ENCODE measurements at regions not wholly inside any gene's neighbourhood (a gene's known extent, or its start where the extent isn't known, plus 50 kb on each side); places are given as distances from the start of the nearest gene placed in this dataset.

DNA sequence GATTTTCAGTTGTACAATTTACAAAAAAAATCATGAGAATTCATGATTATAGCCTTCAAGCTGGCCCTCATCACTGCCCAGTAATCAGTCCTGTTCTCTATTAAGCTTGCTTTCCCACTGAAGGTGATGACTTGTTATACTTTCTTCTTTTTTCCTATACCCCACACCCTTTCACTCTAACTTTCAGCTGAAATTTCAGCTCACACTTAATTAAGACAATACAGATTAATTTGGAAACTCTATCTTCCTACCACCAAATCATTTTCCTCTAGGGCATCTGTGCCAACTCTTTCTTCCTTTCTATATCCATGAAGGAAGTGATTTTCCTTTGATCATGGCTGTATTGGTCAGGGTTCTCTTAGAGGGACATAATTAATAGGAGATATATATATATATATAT is 449.9 kb downstream of the CD109 start:
- no peak overlapping the region for H3K4me2 ChIP-seq (ENCODE audit: low read length)
- H3F3A ChIP-seq (ENCODE audit: insufficient read depth, low read length, poor library complexity, severe bottlenecking): no peaks in the 10 kb centered on the region
- no peaks in the 10 kb centered on the region for H3K27me3 ChIP-seq (ENCODE audit: insufficient read depth, low read depth, low read length)
- H2AFZ ChIP-seq (ENCODE audit: low read depth, low read length): no peak overlapping the region
- no peak overlapping the region for H3K9ac ChIP-seq (ENCODE audit: low read length)
- H3K9me2 ChIP-seq (ENCODE audit: insufficient read depth, low read length): no peaks in the 10 kb centered on the region
- no peaks in the 10 kb centered on the region for H3K9me3 ChIP-seq (ENCODE audit: low read length)
- H3K4me3 ChIP-seq (ENCODE audit: low read length): no peak overlapping the region
- TF ChIP-seq RAD21 (conservative IDR thresholded peaks at IDR 0.05) (no peak), EP300 (conservative IDR thresholded peaks at IDR 0.05; ENCODE audit: poor library complexity, severe bottlenecking) (no peak), SMC3 (conservative IDR thresholded peaks at IDR 0.05; ENCODE audit: poor library complexity) (no peak)
- TF ChIP-seq, protein P1, sequence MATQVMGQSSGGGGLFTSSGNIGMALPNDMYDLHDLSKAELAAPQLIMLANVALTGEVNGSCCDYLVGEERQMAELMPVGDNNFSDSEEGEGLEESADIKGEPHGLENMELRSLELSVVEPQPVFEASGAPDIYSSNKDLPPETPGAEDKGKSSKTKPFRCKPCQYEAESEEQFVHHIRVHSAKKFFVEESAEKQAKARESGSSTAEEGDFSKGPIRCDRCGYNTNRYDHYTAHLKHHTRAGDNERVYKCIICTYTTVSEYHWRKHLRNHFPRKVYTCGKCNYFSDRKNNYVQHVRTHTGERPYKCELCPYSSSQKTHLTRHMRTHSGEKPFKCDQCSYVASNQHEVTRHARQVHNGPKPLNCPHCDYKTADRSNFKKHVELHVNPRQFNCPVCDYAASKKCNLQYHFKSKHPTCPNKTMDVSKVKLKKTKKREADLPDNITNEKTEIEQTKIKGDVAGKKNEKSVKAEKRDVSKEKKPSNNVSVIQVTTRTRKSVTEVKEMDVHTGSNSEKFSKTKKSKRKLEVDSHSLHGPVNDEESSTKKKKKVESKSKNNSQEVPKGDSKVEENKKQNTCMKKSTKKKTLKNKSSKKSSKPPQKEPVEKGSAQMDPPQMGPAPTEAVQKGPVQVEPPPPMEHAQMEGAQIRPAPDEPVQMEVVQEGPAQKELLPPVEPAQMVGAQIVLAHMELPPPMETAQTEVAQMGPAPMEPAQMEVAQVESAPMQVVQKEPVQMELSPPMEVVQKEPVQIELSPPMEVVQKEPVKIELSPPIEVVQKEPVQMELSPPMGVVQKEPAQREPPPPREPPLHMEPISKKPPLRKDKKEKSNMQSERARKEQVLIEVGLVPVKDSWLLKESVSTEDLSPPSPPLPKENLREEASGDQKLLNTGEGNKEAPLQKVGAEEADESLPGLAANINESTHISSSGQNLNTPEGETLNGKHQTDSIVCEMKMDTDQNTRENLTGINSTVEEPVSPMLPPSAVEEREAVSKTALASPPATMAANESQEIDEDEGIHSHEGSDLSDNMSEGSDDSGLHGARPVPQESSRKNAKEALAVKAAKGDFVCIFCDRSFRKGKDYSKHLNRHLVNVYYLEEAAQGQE (IDR thresholded peaks at IDR 0.05; ENCODE audit: borderline replicate concordance): no peak
- H4K20me1 ChIP-seq (ENCODE audit: insufficient read depth): no peaks in the 10 kb centered on the region
- no peak overlapping the region for H3K27ac ChIP-seq (ENCODE audit: low read length)
- H3K79me2 ChIP-seq (replicated peaks; ENCODE audit: insufficient read depth, low read length): no peaks in the 10 kb centered on the region
- no peaks in the 10 kb centered on the region for H3K36me3 ChIP-seq (ENCODE audit: insufficient read depth, low read length)

DNA sequence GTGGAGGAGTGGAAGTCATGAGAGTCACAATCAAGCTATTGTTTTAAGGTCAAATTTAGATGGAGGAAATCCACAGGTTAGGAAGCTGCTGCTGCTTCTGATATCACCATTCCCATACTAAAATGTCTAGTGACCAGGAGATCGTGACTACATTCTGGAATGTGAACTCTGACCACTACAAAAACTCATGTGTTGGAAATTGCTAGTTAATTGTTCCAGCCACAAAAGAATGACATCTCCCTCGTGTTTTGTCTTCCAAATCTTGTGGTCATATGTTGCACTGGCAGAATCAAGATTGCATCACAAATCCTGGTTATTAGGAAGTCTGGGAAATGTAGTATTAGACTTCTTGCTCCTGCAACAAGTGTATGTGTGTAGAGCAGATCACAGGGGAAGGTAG is 441.9 kb downstream of the CD109 start:
- H3K79me2 ChIP-seq (replicated peaks; ENCODE audit: insufficient read depth, low read length): no peaks in the 10 kb centered on the region
- H3K9ac ChIP-seq (ENCODE audit: low read length): no peak overlapping the region
- H3K27me3 ChIP-seq (ENCODE audit: insufficient read depth, low read depth, low read length): no peaks in the 10 kb centered on the region
- no peaks in the 10 kb centered on the region for H4K20me1 ChIP-seq (ENCODE audit: insufficient read depth)
- H3K9me2 ChIP-seq (ENCODE audit: insufficient read depth, low read length): no peaks in the 10 kb centered on the region
- H3K4me3 ChIP-seq (ENCODE audit: low read length): no peak overlapping the region
- no peaks in the 10 kb centered on the region for H3K9me3 ChIP-seq (ENCODE audit: low read length)
- no peak overlapping the region for H3K4me2 ChIP-seq (ENCODE audit: low read length)
- TF ChIP-seq, protein P1 (IDR thresholded peaks at IDR 0.05; ENCODE audit: borderline replicate concordance): no peak
- TF ChIP-seq, protein P2, sequence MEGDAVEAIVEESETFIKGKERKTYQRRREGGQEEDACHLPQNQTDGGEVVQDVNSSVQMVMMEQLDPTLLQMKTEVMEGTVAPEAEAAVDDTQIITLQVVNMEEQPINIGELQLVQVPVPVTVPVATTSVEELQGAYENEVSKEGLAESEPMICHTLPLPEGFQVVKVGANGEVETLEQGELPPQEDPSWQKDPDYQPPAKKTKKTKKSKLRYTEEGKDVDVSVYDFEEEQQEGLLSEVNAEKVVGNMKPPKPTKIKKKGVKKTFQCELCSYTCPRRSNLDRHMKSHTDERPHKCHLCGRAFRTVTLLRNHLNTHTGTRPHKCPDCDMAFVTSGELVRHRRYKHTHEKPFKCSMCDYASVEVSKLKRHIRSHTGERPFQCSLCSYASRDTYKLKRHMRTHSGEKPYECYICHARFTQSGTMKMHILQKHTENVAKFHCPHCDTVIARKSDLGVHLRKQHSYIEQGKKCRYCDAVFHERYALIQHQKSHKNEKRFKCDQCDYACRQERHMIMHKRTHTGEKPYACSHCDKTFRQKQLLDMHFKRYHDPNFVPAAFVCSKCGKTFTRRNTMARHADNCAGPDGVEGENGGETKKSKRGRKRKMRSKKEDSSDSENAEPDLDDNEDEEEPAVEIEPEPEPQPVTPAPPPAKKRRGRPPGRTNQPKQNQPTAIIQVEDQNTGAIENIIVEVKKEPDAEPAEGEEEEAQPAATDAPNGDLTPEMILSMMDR (IDR thresholded peaks at IDR 0.05; ENCODE audit: poor library complexity, severe bottlenecking): no peak
- no peak overlapping the region for H2AFZ ChIP-seq (ENCODE audit: low read depth, low read length)
- no peaks in the 10 kb centered on the region for H3F3A ChIP-seq (ENCODE audit: insufficient read depth, low read length, poor library complexity, severe bottlenecking)
- H3K27ac ChIP-seq (ENCODE audit: low read length): no peak overlapping the region
- no peaks in the 10 kb centered on the region for H3K36me3 ChIP-seq (ENCODE audit: insufficient read depth, low read length)

Data from neural cell (in vitro differentiated cells).